NCI-H526 (cell line): ENCODE measurements at regions not wholly inside any gene's neighbourhood (a gene's known extent, or its start where the extent isn't known, plus 50 kb on each side); places are given as distances from the start of the nearest gene placed in this dataset.

Experiments used
- DNase-seq, 2 experiments: peaks; one replicate each; lab custom pipeline; 2025; lab: John Stamatoyannopoulos, UW

- DNase-seq, result peak in 1 of 2 experiments; percentile 7
Measured at GRCh38 chr7:25360451-25360850, 132.2 kb upstream of the NPVF start.

DNA sequence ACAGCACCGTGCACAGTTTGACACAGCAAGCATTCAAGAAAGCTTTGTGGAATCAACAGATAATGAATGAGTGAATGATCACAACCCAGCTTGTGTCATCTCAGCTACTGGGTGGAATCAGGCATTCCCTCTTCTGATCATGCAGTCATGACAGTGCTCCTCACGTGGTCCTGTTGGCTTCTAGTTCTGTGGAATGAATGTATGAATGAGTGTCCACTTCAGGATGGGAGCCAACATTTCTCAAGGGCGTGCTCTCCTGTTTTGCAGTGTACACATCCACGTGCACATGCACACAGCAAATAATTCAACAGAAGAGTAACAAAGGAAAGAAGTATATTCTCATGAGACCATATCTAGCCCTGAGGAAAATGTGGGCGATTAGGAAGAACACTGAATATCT, 133.1 kb upstream of the NPVF start:
- no peak for DNase-seq

GRCh38 chr7:25361863-25362262, 133.6 kb upstream of the NPVF start:
- DNase-seq, result no peak

DNA sequence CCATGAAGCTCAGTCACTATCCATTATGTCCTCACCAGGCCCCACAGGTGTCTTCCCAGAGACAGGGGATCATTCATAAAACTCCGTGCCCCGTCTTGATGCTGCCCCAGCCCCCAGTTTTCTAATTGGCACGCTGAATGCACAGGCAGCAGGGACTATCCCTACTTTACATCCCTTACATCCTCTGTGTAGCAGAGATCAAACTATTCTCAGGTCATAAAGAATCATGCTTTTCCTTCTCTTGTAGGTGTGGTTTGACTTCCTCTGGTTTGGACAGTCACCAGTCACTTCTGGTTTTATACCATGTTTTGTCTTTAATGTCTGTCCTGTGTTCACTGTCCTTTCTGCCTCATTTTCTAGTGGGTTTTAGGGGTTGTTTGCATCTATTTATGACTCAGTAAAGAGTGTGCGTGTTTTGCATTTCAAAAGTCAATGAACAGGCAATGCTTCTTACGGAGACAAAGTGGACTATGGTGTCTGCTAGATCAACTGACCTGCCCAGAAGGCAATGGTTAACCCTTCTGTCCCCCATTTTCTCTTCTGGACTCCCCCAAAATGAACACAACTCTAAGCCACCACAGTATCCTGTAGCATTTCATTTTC, 140.4 kb upstream of the NPVF start:
- peak in 1 of 2 experiments; percentile 7 for DNase-seq

- DNase-seq, result no peak
Measured at GRCh38 chr7:25369786-25370185, 141.5 kb upstream of the NPVF start.

DNA sequence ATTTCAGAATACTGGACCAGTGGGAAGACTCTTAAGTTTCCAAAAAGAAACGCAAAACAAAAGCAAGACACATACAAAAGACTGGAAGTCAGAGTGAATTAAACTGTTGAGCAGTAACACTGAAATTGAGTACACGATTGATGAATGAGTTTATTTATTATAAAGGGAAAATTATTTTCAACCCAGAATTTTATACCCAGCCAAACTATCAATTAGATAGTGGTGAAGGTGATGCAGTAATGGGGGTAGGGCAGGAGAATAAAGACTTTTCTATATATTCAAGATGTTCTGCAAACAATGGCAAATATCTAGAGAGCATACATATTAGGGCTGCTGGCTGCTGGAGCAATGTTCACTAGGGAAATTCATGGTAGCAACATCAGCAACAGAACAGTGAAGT, 143.7 kb upstream of the NPVF start:
- DNase-seq, result no peak

DNA sequence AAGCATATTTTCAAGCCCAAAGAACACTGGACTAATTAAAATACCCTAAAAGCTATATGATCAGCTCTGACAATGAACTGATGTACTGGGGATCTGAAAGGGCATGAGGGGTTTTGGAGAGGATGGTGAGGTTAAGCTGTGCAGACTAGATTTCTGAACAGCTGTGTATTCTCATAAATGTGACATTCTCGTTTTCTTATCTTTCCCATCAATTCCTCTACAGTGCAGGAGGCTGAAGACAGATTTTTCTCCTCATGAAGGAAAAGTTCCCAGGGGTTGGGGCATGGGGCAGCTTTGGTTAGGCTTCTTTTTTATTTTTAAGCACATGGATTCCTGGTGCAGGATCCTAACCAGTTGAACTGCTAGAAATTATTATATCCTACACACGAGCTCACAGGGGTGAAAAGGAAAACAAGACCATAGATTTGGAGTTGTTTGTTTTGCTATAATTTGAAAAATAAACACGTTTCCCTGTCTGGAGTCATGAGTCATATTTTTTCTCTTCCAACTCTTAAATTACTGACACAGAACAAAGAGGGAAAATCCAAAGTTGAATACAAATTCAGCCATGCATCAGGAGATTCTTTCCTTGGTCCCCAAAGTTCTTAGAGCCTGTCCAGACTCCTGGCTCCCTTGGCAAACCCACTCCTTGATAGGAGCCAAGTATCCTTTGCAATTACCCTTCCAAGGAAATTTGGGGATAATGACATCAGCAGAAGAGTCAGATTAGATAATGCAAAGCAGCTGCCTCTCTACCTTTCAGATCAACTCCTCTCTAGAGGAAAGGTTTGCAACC, 147.7 kb upstream of the NPVF start:
- DNase-seq, result no peak

DNA sequence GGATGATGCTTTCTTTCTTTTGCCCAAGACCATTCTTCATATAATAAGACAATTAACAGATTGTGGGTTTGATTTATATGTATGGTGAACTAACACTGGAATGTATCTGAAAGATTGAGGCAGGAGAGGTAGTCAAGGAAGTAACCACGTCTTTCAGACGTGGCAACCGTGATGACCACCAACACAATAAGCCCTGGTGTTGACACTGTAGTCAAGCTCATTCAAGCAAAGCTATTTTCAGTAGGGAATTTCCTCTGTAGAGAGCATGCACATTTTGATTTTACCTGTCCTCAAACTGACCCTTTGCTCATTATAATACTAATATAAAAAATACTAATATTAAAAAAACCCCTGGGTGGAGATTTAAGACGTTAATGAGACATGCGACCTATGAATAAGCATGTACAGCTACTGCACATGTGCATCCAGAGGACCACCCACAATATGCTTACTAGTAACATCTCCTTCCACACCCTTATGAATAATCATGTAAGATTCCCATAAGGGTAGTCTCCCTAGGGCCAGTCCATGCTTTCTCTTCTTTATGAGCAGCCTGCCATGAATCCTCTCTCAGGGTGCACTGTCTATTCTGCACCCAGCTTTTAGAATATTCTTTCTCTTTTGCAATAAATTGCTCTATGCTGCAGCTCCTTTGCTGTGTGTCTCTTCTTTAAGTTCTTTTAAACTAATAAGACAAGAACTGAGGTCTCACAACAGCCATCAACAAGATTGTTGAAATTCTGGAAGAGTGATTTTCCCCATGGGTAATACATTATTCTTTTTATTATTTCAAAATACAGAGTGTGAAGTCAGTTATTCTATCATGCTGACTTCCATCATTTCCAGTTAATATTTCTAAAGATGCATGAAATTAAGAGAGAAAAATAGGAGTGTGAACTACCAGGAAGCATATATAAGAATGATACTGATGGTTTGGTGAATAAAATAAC, 151.3 kb upstream of the NPVF start:
- DNase-seq, result no peak

DNA sequence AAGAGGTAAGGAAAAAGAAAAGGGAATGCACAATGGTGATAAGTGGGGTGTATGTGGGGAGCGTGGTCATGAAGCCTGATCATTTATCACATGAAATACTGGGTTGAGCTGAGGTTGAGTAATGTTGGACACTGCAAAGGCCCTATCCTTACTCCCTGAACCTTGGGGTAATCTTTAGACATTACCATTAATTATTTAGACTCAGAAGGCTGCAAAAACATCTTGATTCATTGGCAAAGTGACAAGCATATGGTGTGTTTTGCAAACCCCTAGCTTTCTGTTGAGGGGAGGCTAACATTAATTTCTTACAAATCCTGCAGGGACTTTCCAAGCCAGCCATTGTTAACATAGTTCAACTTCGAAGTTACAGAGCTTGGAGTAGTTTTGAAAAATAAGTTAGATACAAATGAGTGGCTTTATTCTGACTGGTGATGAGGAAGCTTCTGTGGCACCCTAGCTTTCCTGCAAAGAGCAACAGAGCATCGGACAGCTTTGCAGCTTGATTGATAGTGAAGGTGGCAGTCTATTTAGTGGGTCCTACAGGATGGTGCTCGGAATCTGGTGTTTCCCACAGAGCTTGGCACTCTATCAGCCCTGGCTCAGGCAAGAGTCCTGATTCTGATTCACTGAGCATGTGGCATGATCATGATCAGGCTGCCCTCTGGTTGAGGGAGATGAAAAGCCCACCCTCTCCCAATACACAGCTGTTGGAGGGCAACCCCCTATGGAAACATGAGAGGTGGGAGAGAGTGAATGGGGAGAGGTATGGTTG, 153.7 kb upstream of the NPVF start:
- no peak for DNase-seq

- DNase-seq, result no peak
Measured at GRCh38 chr7:25382869-25383268, 154.6 kb upstream of the NPVF start.

DNA sequence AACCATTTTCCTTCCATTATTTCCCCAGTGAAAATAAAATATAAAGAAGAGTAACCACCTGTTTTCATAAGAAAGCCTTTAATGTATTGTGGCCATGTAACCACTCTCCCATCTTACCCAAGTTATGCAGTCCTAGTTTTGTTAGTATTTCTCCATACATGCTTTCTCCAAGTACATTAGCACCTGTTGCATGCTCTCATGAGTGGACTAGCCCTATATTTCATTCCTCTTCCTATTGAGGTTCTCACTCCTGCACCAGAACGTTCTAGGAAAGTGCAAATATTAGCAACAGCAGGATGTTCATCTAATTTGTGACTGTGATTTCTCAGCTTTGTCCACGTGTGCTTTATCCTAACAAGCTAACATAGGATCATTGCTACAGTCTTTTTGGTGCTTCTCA, 155.1 kb upstream of the NPVF start:
- DNase-seq, result no peak

DNA sequence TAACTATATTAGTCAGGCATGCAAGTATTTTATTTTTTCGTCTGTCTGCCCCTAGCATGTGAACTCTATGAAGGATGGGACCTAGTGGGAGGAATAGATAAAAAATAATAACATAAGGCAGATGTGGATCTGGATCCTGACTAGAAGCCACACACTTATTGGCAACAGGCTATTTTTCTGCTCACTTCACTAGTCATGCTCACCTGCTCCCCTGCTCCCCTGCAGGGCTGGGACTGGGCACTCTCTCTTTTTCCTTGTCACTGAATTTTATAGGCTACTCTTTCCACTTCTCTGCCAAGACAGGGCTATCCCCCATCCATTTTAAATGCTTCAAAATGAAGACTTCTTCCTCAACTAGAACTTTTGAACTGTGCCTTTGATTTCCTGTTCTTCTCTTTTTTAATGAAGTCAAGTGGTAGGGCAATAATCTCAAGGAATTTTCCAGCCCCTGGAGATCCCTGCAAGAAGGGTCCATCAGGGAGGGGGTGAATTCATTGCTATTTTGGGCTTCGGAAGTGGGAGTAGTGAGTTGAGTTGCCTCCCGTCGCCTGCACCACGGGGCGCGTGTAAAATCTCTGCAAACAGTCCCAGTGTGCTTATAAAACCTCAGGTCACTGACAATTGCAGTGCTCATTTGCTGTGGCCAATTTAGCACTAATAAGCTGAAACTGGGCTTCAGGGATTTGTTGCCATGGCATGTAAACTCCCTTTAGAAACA, 156.7 kb upstream of the NPVF start:
- no peak for DNase-seq

DNA sequence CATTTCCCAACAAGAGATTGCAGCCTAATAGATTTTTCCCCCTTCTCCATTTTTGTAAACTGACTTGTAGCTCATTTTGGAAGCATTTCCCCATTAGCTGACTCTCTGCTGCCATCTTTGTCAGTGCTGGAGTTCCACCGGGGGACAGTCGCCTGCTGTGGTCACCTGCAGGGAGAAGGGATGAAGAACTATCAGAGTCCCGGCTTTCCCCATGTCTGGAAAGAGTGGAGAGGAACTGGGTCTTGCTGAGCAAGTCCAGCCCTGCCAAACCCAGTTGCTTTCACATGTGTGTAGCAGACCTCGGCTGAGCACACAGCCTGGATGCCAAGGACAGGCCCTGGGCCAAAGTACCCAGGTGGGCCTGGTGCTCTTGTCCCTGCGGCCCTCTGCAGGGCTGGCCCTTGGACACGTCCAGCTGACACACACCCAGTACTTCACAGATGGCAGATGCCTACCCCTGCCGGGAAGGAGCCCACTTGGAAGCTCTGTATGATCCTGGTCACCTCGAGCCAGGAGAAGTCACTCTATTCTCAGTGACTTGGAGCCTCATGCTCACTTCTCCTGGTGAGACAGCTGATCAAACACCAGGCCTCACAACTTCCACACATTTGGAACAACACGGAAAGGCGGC, 157.3 kb upstream of the NPVF start:
- DNase-seq, result no peak

DNA sequence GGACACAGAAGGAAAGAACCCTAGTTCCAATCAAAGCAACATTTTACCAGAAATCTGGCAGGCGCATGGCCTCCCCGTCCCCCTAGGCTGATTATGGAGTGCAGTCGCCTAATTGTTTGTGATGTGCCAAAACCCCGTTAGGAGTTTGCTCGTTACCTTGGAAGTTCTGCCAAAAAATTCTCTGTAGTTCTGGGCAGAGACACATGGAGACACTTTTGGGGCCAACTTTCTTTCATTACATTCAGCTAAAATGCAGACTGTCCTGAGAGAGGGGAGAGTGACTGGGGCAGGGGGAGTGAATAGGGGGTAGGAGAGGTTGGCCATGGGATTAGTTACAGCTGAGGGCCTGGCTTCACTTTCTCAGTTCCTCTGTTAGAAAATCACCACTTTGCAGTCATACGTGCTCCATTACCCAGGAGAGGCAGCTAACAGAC, 158.0 kb upstream of the NPVF start:
- DNase-seq, result no peak

DNA sequence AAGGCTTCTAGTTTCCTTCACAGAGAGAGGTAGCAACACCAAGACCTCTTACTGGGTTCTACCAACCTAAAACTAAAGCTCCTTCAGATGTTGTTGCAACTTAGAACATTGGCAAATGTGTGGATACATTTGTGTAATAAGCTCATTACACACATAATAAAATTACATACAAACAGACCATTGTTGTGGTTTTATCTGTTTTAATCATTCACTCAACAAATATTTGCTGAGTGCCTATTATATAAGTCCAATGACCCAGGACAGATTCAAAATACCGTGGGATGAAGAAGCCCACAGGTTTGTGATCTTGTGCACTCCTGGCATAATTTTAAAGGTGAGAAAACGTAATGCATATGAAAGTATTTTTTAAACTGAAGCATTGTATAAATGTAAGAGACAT, 160.4 kb upstream of the NPVF start:
- DNase-seq, result no peak

- peak in 1 of 2 experiments; percentile 71 for DNase-seq
Measured at GRCh38 chr7:25389489-25390106, 161.3 kb upstream of the NPVF start.

GRCh38 chr7:25391295-25391861, 163.1 kb upstream of the NPVF start:
- peak in 1 of 2 experiments; percentile 22 for DNase-seq

DNA sequence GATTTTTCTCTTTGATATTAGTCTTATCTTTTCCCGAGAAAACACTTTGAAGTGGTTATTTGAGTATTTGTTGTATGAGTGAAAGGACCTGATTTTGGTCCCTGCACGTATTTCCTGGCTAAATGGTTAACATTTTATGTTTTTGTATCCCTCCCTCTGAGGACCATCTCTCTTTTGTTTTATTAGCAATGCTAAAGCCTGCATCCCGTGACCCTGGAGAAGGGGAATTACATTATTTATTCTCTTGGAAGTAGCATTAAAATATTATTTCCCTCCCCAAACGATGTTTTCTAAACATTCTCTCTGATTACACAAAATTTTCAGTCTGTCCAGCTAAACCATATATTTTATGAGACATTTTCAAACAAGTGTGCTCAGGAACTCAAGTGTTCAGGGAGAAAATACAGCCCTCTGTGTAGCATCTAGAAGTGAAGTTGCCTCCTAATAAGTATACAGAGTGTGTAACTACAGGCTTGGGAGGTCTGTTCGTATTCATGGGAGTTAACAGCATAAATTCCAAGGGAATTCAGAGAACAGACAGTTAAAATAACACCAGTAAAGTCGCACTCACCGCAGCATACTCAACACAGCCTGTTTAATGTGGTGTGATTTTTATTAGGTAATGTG, 163.8 kb upstream of the NPVF start:
- DNase-seq, result no peak

- DNase-seq, result no peak
Measured at GRCh38 chr7:25392588-25393338, 164.5 kb upstream of the NPVF start.
